GM10266 (cell line): ENCODE measurements at regions not wholly inside any gene's neighbourhood (a gene's known extent, or its start where the extent isn't known, plus 50 kb on each side); places are given as distances from the start of the nearest gene placed in this dataset.

Experiments
- DNase-seq: peaks from one replicate; pipeline ENCODE4 v3.0.0; 2012; ENCODE audit errors: extremely low spot score
- CTCF ChIP-seq: IDR thresholded peaks from 2 replicates; pipeline ENCODE4 v1.5.1; 2012; ENCODE audit warnings: mild to moderate bottlenecking, low read depth; ENCODE audit not compliant: control insufficient read depth, insufficient read depth; ENCODE audit errors: missing control alignments

- no peak for TF ChIP-seq CTCF
- no peak for DNase-seq
Observed at GRCh38 chr1:237981223-237981622, 90.5 kb upstream of the ZP4 start.

- DNase-seq: no peak
- no peak for TF ChIP-seq CTCF
Observed at GRCh38 chr1:237976331-237976730, 85.6 kb upstream of the ZP4 start.

- TF ChIP-seq CTCF: no peak
- no peak for DNase-seq
Observed at GRCh38 chr1:237975903-237976302, 85.2 kb upstream of the ZP4 start.

- no peak for DNase-seq
- TF ChIP-seq CTCF: no peak
Observed at GRCh38 chr1:237975376-237975775, 84.7 kb upstream of the ZP4 start.

- DNase-seq: no peak
Observed at GRCh38 chr1:237972186-237972585, 81.5 kb upstream of the ZP4 start.

GRCh38 chr1:237962985-237963384 lies 72.3 kb upstream of the ZP4 start:
- TF ChIP-seq CTCF: no peak
- no peak for DNase-seq

More at GRCh38 chr1:237972186-237972585, 81.5 kb upstream of the ZP4 start:
- no peak for TF ChIP-seq CTCF

- no peak for TF ChIP-seq CTCF
- no peak for DNase-seq
Observed at GRCh38 chr1:237961754-237962153, 71.0 kb upstream of the ZP4 start.

GRCh38 chr1:237959838-237960237 lies 69.1 kb upstream of the ZP4 start:
- no peak for DNase-seq
- TF ChIP-seq CTCF: no peak
